ENCODE measurements at regions not wholly inside any gene's neighbourhood (a gene's known extent, or its start where the extent isn't known, plus 50 kb on each side); places are given as distances from the start of the nearest gene placed in this dataset.

DNA sequence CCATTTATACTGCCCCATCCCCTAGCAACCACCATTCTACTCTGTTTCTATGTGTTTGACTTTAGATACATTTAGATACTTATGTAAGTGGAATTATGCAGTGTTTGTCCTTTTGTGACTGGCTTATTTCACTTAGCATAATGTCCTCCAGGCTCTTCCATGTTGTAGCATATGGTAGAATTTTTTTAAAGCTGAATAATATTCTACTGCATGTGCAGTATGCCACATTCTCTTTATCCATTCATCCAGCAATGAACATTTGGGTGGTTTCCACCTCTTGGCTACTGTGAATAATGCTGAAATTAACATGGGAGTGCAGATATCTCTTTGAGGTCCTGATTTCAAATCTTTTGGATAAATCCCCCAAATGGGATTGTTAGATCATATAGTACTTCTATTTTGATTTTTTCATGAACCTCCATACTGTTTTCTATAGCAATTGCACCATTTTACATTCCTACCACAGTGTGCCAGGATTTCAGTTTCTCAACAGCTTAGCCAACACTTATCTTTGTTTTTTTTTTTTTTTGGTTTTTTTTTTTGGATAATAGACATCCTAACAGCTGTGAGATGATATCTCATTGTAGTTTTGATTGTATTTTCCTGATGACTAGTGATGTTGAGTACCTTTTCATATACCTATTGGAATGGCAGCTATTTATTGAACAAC, 105.9 kb upstream of the LNX1 start:
- DNase-seq (ENCODE audit: insufficient read length, low spot score) (no peak), FAIRE-seq (no peak)
- TF ChIP-seq POLR2A (IDR thresholded peaks at IDR 0.05; ENCODE audit: low read depth, low read length) (no peak), PAX5 (IDR thresholded peaks at IDR 0.05; ENCODE audit: insufficient read depth, low read length, severe bottlenecking) (no peak), SPI1 (IDR thresholded peaks at IDR 0.05; ENCODE audit: low read depth, low read length) (no peak), POU2F2 (IDR thresholded peaks at IDR 0.05; ENCODE audit: low read depth, low read length) (no peak), POLR2AphosphoS5 (IDR thresholded peaks at IDR 0.05; ENCODE audit: low read depth, low read length) (no peak), TAF1 (IDR thresholded peaks at IDR 0.05; ENCODE audit: low read depth, low read length) (no peak)

DNA sequence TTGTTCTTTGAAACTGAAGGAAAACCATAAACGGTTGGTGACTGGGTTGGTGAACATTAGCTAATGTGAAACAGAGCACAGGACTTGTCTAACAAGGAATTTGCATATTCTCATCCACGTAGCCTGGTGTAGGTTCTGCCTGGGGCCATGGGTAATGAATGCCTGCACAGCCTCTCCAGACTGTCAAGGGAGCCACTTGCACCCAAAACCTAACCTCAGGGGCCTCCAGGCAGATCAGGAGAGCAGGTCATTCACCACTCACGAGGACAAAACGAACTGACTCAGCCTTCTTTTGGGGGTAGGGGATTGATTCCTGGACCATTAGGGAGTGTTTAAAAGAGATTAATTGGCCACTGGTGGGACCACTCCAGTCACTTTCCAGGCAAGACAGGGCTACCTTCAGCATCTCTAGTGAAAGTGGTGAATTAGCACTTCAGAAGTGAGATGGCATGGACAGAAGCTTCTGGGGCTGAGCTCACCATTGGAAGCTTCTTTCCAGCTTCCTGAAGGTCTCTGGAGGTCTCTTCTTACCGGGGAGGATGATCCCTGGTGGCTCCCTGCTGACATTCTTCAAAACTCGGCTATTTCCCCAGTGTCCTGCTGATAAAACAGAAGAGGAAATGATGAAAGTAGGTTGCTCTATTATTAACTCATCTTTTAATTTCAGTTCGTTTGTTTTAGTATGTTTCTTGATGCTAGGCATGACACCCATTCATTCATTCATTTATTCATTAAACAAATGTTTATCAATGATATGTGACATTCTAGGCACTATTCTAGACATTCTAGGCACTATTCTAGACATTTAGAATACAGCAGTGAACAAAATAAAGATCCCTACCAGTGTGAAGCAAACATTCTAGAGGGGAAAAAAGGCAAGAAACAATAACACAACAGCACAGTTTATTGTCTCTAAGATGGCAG, 104.5 kb upstream of the LNX1 start:
- FAIRE-seq (no peak), DNase-seq (ENCODE audit: insufficient read length, low spot score) (no peak)
- no peak for TF ChIP-seq TAF1 (IDR thresholded peaks at IDR 0.05; ENCODE audit: low read depth, low read length)
- no peak for TF ChIP-seq PAX5 (IDR thresholded peaks at IDR 0.05; ENCODE audit: insufficient read depth, low read length, severe bottlenecking)
- TF ChIP-seq SPI1 (IDR thresholded peaks at IDR 0.05; ENCODE audit: low read depth, low read length), result no peak
- no peak for TF ChIP-seq POLR2A (IDR thresholded peaks at IDR 0.05; ENCODE audit: low read depth, low read length)

DNA sequence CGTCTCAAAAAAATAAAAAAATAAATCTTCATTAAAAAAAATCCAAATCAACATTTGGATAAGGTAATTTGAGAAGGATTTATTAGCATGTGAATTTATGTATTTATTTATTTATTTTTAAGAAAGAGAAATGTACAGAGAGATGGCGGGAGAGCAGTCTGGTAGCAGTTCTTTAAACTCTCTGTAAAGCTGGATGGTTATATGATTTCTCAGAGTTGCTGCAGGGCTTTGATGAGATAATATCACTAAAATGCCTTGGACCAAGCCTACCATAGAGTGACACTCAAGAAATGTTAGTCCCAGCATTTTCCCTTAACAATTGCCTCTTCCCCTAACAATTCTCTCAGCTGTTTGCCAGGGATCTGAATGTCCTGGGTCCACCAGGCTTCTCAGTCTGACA, 103.4 kb upstream of the LNX1 start:
- TF ChIP-seq SPI1 (IDR thresholded peaks at IDR 0.05; ENCODE audit: low read depth, low read length) (no peak), POLR2AphosphoS5 (IDR thresholded peaks at IDR 0.05; ENCODE audit: low read depth, low read length) (no peak), POU2F2 (IDR thresholded peaks at IDR 0.05; ENCODE audit: low read depth, low read length) (no peak), PAX5 (IDR thresholded peaks at IDR 0.05; ENCODE audit: insufficient read depth, low read length, severe bottlenecking) (no peak), TAF1 (IDR thresholded peaks at IDR 0.05; ENCODE audit: low read depth, low read length) (no peak)
- FAIRE-seq, result no peak
- no peak for DNase-seq (ENCODE audit: insufficient read length, low spot score)

DNA sequence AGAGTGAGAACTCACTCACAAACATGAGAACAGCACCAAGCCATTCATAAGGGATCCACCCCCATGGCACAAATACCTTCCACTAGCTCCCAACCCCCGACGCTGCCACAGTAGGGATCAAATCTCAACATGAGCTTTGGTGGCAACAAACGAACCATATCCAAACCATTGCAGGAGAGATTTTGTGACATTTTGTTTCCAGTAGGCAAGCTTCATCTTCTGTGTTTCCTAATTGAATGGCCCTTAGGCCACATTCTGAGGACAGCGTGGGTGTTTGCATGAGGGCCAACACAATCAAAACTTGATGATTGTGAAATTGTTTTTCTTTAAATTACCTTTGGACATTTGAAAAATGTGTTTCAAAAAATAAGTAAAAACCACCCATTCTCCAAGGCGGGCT, 102.6 kb upstream of the LNX1 start:
- TF ChIP-seq POU2F2 (IDR thresholded peaks at IDR 0.05; ENCODE audit: low read depth, low read length), result no peak
- no peak for TF ChIP-seq POLR2AphosphoS5 (IDR thresholded peaks at IDR 0.05; ENCODE audit: low read depth, low read length)
- DNase-seq (ENCODE audit: insufficient read length, low spot score), result no peak
- no peak for FAIRE-seq

DNA sequence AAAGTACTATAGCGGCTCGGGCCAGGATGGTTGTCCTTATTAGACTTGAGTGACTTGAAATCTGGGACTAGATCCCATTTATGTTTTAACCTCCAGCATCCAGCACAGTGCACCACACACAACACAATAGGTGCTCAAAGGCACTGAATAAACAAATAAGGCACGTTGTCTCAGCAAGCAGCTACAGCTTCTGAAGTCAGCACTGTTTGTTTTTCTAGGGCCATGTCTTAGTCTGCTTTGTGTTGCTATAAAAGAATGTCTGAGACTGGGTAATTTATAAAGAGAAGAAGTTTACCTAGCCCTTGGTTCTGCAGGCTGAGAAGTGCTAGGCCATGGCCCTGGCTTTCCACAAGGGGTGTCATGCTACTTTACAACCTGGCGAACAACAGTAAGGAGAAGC, 102.1 kb upstream of the LNX1 start:
- no peak for DNase-seq (ENCODE audit: insufficient read length, low spot score)

DNA sequence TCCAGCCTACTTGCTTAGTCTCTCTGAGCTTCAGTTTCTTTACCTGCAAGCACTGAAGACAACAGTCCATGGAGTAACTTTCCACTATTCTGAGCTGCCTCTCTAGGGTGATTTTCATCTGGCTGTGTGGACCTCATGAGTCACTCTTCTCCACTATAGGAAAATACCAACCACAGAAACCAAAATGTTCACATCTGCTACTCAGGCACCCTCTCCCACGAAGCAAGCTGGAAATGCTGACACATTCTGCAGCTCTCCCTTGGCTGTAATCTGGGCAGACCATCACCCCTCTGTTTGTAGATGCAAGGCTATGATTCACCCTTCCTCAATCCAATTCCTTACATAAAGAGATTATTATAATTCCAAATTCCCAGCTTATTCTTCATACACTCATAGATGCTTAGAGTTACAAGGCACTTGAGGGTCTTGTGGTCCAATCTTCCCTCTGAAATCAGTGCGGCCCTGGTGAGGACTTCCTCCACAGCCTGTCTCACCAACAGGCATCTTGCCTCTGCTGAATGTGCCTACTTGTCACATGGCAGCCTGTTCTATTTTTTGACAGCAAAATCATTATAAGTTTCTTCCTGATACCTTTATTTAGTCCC, 97.0 kb upstream of the LNX1 start:
- TF ChIP-seq POLR2A (IDR thresholded peaks at IDR 0.05; ENCODE audit: low read depth, low read length) (no peak), POLR2AphosphoS5 (IDR thresholded peaks at IDR 0.05; ENCODE audit: low read depth, low read length) (no peak), POU2F2 (IDR thresholded peaks at IDR 0.05; ENCODE audit: low read depth, low read length) (no peak), SPI1 (IDR thresholded peaks at IDR 0.05; ENCODE audit: low read depth, low read length) (no peak), PAX5 (IDR thresholded peaks at IDR 0.05; ENCODE audit: insufficient read depth, low read length, severe bottlenecking) (no peak), TAF1 (IDR thresholded peaks at IDR 0.05; ENCODE audit: low read depth, low read length) (no peak)
- FAIRE-seq, result peak; percentile 87
- DNase-seq (ENCODE audit: insufficient read length, low spot score), result no peak

More for the DNA sequence above, 102.1 kb upstream of the LNX1 start:
- TF ChIP-seq POLR2A (IDR thresholded peaks at IDR 0.05; ENCODE audit: low read depth, low read length), result no peak
- no peak for TF ChIP-seq PAX5 (IDR thresholded peaks at IDR 0.05; ENCODE audit: insufficient read depth, low read length, severe bottlenecking)
- TF ChIP-seq POLR2AphosphoS5 (IDR thresholded peaks at IDR 0.05; ENCODE audit: low read depth, low read length), result no peak
- TF ChIP-seq SPI1 (IDR thresholded peaks at IDR 0.05; ENCODE audit: low read depth, low read length), result no peak
- no peak for TF ChIP-seq TAF1 (IDR thresholded peaks at IDR 0.05; ENCODE audit: low read depth, low read length)
- TF ChIP-seq POU2F2 (IDR thresholded peaks at IDR 0.05; ENCODE audit: low read depth, low read length), result no peak
- no peak for FAIRE-seq

DNA sequence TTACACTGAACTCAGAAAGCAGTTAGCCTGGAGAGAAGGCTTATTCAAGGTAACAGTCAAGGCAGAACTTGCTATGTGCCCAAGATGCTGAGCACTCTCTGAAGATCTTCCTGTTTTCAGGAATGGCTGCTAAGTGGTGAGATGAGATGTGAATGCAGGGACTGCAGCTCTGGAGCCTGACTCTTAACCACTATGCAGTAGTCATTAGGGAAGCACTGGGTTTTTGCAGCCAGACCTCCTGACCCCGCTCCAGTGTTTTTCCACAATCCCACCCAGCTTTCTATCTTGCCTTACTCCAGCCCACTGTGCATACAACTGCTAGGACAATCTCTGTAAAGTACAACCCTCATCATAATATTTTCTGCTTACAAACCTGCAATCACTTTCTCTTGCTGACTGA, 95.2 kb upstream of the LNX1 start:
- TF ChIP-seq POLR2AphosphoS5 (IDR thresholded peaks at IDR 0.05; ENCODE audit: low read depth, low read length), result no peak
- no peak for TF ChIP-seq POU2F2 (IDR thresholded peaks at IDR 0.05; ENCODE audit: low read depth, low read length)
- TF ChIP-seq TAF1 (IDR thresholded peaks at IDR 0.05; ENCODE audit: low read depth, low read length), result no peak
- DNase-seq (ENCODE audit: insufficient read length, low spot score) (no peak), FAIRE-seq (no peak)

DNA sequence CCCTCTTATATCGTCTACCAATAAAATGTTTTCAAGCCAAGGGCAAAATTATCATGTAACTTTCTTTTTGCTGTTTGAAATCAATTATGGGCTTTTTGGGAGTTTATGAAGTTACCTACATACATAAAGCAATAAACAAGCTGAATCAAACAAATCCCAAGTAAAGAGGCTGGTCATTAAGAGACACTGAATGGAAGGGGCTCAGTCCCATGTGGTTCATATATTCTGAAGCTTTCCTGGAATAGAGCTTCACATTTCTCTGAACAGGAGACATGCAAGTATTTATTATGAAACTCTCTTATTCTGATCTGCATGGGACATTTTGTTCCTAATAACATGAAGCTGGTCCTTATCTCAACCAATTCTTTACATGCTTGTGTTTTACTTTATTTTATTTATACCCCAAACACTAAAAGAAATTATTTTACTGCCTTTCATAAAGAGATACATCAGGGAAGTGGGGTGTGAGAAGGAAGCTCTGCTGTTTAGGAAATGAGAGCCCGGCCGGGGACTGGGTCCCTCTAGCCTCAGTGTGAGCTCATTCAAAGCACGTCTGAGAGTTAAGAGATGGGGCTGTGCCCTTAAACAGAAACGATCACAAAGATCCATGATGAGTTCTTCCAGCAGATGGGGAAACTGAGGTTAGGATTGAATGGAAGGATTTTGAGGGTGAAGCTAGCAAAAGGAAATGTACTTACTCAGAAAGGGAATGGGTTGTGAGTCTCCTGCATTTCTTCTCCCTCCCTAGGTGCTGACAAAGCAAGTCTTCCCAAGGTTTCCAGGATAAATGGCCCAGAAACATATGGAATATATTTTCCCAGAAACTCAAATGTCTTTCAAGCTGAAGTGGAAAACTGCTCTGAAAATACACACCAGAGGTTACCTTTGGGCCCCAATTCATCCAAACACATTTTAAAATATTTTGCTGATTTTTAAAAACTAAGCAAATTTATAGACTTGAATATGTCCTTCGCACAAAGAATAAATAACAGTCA, 93.1 kb upstream of the LNX1 start:
- no peak for DNase-seq (ENCODE audit: insufficient read length, low spot score)
- TF ChIP-seq SPI1 (IDR thresholded peaks at IDR 0.05; ENCODE audit: low read depth, low read length), result no peak
- no peak for TF ChIP-seq POLR2AphosphoS5 (IDR thresholded peaks at IDR 0.05; ENCODE audit: low read depth, low read length)
- TF ChIP-seq POLR2A (IDR thresholded peaks at IDR 0.05; ENCODE audit: low read depth, low read length), result no peak
- TF ChIP-seq TAF1 (IDR thresholded peaks at IDR 0.05; ENCODE audit: low read depth, low read length), result no peak
- TF ChIP-seq POU2F2 (IDR thresholded peaks at IDR 0.05; ENCODE audit: low read depth, low read length), result no peak
- no peak for TF ChIP-seq PAX5 (IDR thresholded peaks at IDR 0.05; ENCODE audit: insufficient read depth, low read length, severe bottlenecking)
- FAIRE-seq, result no peak

DNA sequence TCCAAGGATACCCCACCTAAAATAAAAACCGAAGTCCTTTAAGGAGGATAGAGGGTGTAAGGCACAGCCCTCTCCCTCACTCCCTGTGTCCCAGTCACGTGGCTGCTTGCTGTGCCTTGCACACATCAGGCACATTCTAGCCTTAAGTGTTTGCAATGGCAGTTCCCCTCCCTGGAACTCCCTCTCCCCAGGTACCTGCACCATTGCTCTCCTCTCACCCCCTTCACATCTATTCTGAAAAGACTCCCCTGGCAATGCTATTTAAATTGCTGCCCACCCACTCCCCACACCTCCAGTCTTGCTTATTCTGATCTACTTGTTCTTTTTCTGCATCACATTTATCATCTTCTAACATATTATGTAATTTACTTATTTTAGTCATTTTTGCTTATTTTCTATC, 91.6 kb upstream of the LNX1 start:
- DNase-seq (ENCODE audit: insufficient read length, low spot score), result no peak
- FAIRE-seq, result no peak
- TF ChIP-seq SPI1 (IDR thresholded peaks at IDR 0.05; ENCODE audit: low read depth, low read length) (no peak), POLR2A (IDR thresholded peaks at IDR 0.05; ENCODE audit: low read depth, low read length) (no peak), POU2F2 (IDR thresholded peaks at IDR 0.05; ENCODE audit: low read depth, low read length) (no peak), PAX5 (IDR thresholded peaks at IDR 0.05; ENCODE audit: insufficient read depth, low read length, severe bottlenecking) (no peak), POLR2AphosphoS5 (IDR thresholded peaks at IDR 0.05; ENCODE audit: low read depth, low read length) (no peak), TAF1 (IDR thresholded peaks at IDR 0.05; ENCODE audit: low read depth, low read length) (no peak)
